ENCODE measurements at regions not wholly inside any gene's neighbourhood (a gene's known extent, or its start where the extent isn't known, plus 50 kb on each side); places are given as distances from the start of the nearest gene placed in this dataset.

- H3K4me3 ChIP-seq (ENCODE audit: low read depth, low read length), result no peak overlapping the region
- no peak for TF ChIP-seq CTCF (IDR thresholded peaks at IDR 0.05; ENCODE audit: low read depth, low read length)
These were observed 551.4 kb upstream of the SGCG start for GRCh38 chr13:22629374-22629773.

GRCh38 chr13:22642088-22642487 lies 538.7 kb upstream of the SGCG start:
- H3K4me3 ChIP-seq (ENCODE audit: low read depth, low read length), result no peak overlapping the region
- no peak for TF ChIP-seq CTCF (IDR thresholded peaks at IDR 0.05; ENCODE audit: low read depth, low read length)

- no peak for TF ChIP-seq CTCF (IDR thresholded peaks at IDR 0.05; ENCODE audit: low read depth, low read length)
These were observed 535.8 kb upstream of the SGCG start for GRCh38 chr13:22644941-22645340.

GRCh38 chr13:22647156-22647850 lies 533.5 kb upstream of the SGCG start:
- no peak for TF ChIP-seq CTCF (IDR thresholded peaks at IDR 0.05; ENCODE audit: low read depth, low read length)

More at GRCh38 chr13:22644941-22645340, 535.8 kb upstream of the SGCG start:
- no peak overlapping the region for H3K4me3 ChIP-seq (ENCODE audit: low read depth, low read length)

GRCh38 chr13:22648320-22648801 lies 532.4 kb upstream of the SGCG start:
- no peak for TF ChIP-seq CTCF (IDR thresholded peaks at IDR 0.05; ENCODE audit: low read depth, low read length)
- no peak overlapping the region for H3K4me3 ChIP-seq (ENCODE audit: low read depth, low read length)

More at GRCh38 chr13:22647156-22647850, 533.5 kb upstream of the SGCG start:
- H3K4me3 ChIP-seq (ENCODE audit: low read depth, low read length), result no peak overlapping the region

GRCh38 chr13:22652796-22653195 lies 528.0 kb upstream of the SGCG start:
- no peak overlapping the region for H3K4me3 ChIP-seq (ENCODE audit: low read depth, low read length)
- no peak for TF ChIP-seq CTCF (IDR thresholded peaks at IDR 0.05; ENCODE audit: low read depth, low read length)

- TF ChIP-seq CTCF (IDR thresholded peaks at IDR 0.05; ENCODE audit: low read depth, low read length), result no peak
- H3K4me3 ChIP-seq (ENCODE audit: low read depth, low read length), result no peak overlapping the region
These were observed 526.9 kb upstream of the SGCG start for GRCh38 chr13:22653866-22654265.

Measured in WI38 (cell line).